CD4-positive, alpha-beta T cell treated with Interleukin-12 subunit alpha and Interleukin-12 subunit beta, for 1 hour (primary cell): ENCODE measurements at regions not wholly inside any gene's neighbourhood (a gene's known extent, or its start where the extent isn't known, plus 50 kb on each side); places are given as distances from the start of the nearest gene placed in this dataset.

ENCODE experiments used
- DNase-seq: peaks from one replicate; pipeline ENCODE4 v3.0.0-alpha.2; 2020

- no peak for DNase-seq
These were observed 146.0 kb upstream of the RTL1 start for GRCh38 chr14:101049511-101049910.

GRCh38 chr14:101049942-101050341 is 146.4 kb upstream of the RTL1 start:
- no peak for DNase-seq

- DNase-seq = no peak
These were observed 147.5 kb upstream of the RTL1 start for GRCh38 chr14:101050901-101051490.

GRCh38 chr14:101054671-101055070 is 151.1 kb upstream of the RTL1 start:
- DNase-seq = no peak

- DNase-seq = no peak
These were observed 151.7 kb upstream of the RTL1 start for GRCh38 chr14:101055106-101055662.

GRCh38 chr14:101055776-101056374 is 152.4 kb upstream of the RTL1 start:
- no peak for DNase-seq

- DNase-seq = no peak
These were observed 152.9 kb upstream of the RTL1 start for GRCh38 chr14:101056446-101056845.

GRCh38 chr14:101057394-101057793 is 153.9 kb upstream of the RTL1 start:
- DNase-seq = no peak

- no peak for DNase-seq
These were observed 155.0 kb upstream of the RTL1 start for GRCh38 chr14:101058571-101058970.

- no peak for DNase-seq
These were observed 156.7 kb upstream of the RTL1 start for GRCh38 chr14:101060171-101060601.

- DNase-seq = no peak
These were observed 158.0 kb upstream of the RTL1 start for GRCh38 chr14:101061411-101062064.

GRCh38 chr14:101062065-101062450 is 158.5 kb upstream of the RTL1 start:
- no peak for DNase-seq

- DNase-seq = no peak
These were observed 159.1 kb upstream of the RTL1 start for GRCh38 chr14:101062601-101063000.

- no peak for DNase-seq
These were observed 159.6 kb upstream of the RTL1 start for GRCh38 chr14:101063121-101063520.

- no peak for DNase-seq
These were observed 160.7 kb upstream of the RTL1 start for GRCh38 chr14:101064121-101064661.

GRCh38 chr14:101064718-101065117 is 161.2 kb upstream of the RTL1 start:
- DNase-seq = no peak

- DNase-seq = no peak
These were observed 161.7 kb upstream of the RTL1 start for GRCh38 chr14:101065246-101065645.

GRCh38 chr14:101065696-101066694 is 162.5 kb upstream of the RTL1 start:
- DNase-seq = no peak

- DNase-seq = no peak
These were observed 163.4 kb upstream of the RTL1 start for GRCh38 chr14:101066826-101067510.

GRCh38 chr14:101068313-101069227 is 165.0 kb upstream of the RTL1 start:
- no peak for DNase-seq

- DNase-seq = no peak
These were observed 165.7 kb upstream of the RTL1 start for GRCh38 chr14:101069228-101069549.
